Hepatocyte (in vitro differentiated cells): ENCODE measurements at regions not wholly inside any gene's neighbourhood (a gene's known extent, or its start where the extent isn't known, plus 50 kb on each side); places are given as distances from the start of the nearest gene placed in this dataset.

Source experiments
- CTCF ChIP-seq: fragments of 200-600 bp; sonication (generic); IDR thresholded peaks from 2 replicates; pipeline ENCODE4 v1.5.1; 2016; ENCODE audit warnings: antibody characterized with exemption, mild to moderate bottlenecking; ENCODE audit not compliant: poor library complexity
- EZH2phosphoT487 ChIP-seq: fragments of 200-600 bp; sonication (generic); IDR thresholded peaks from one replicate; pipeline ENCODE4 v1.6.1; 2018; ENCODE audit warnings: antibody characterized with exemption, mild to moderate bottlenecking, low read depth, moderate library complexity; ENCODE audit not compliant: unreplicated experiment, severe bottlenecking

- TF ChIP-seq CTCF (no peak), EZH2phosphoT487 (no peak)
These were observed 162.5 kb downstream of the NDUFA10 start for GRCh38 chr2:239862613-239863012.
